ENCODE measurements at regions not wholly inside any gene's neighbourhood (a gene's known extent, or its start where the extent isn't known, plus 50 kb on each side); places are given as distances from the start of the nearest gene placed in this dataset.

GRCh38 chr2:121072784-121073183 lies 212.2 kb downstream of the TFCP2L1 start:
- TF ChIP-seq CTCF (conservative IDR thresholded peaks at IDR 0.05) (no peak), ZFX (IDR thresholded peaks at IDR 0.05) (no peak)
- no peak overlapping the region for H3K27ac ChIP-seq

GRCh38 chr2:121073320-121074210 lies 211.4 kb downstream of the TFCP2L1 start:
- no peak overlapping the region; the same call in 1 of the 2 replicates for H3K27ac ChIP-seq
- TF ChIP-seq CTCF (conservative IDR thresholded peaks at IDR 0.05) (no peak), ZFX (IDR thresholded peaks at IDR 0.05) (no peak)

- peak overlapping the region; percentile 1; the same call in 1 of the 2 replicates for H3K27ac ChIP-seq
- no peak for TF ChIP-seq ZFX (IDR thresholded peaks at IDR 0.05)
- TF ChIP-seq CTCF (conservative IDR thresholded peaks at IDR 0.05) = no peak
Measured at GRCh38 chr2:121074293-121074932, 210.6 kb downstream of the TFCP2L1 start.

- H3K27ac ChIP-seq = peak overlapping the region; percentile 42
- TF ChIP-seq CTCF (conservative IDR thresholded peaks at IDR 0.05) = no peak
- no peak for TF ChIP-seq ZFX (IDR thresholded peaks at IDR 0.05)
Measured at GRCh38 chr2:121075006-121075551, 209.9 kb downstream of the TFCP2L1 start.

GRCh38 chr2:121075641-121076497 lies 209.1 kb downstream of the TFCP2L1 start:
- TF ChIP-seq ZFX (IDR thresholded peaks at IDR 0.05) = no peak
- no peak for TF ChIP-seq CTCF (conservative IDR thresholded peaks at IDR 0.05)

GRCh38 chr2:121076498-121076820 lies 208.5 kb downstream of the TFCP2L1 start:
- no peak for TF ChIP-seq ZFX (IDR thresholded peaks at IDR 0.05)
- H3K27ac ChIP-seq = no peak overlapping the region

More at GRCh38 chr2:121075641-121076497, 209.1 kb downstream of the TFCP2L1 start:
- peak overlapping the region; percentile 42 for H3K27ac ChIP-seq

GRCh38 chr2:121076885-121077549 lies 208.0 kb downstream of the TFCP2L1 start:
- H3K27ac ChIP-seq = no peak overlapping the region
- no peak for TF ChIP-seq ZFX (IDR thresholded peaks at IDR 0.05)
- peak; percentile 97 for TF ChIP-seq CTCF (conservative IDR thresholded peaks at IDR 0.05)

All from C4-2B (cell line).